ENCODE measurements at regions not wholly inside any gene's neighbourhood (a gene's known extent, or its start where the extent isn't known, plus 50 kb on each side); places are given as distances from the start of the nearest gene placed in this dataset.

DNA sequence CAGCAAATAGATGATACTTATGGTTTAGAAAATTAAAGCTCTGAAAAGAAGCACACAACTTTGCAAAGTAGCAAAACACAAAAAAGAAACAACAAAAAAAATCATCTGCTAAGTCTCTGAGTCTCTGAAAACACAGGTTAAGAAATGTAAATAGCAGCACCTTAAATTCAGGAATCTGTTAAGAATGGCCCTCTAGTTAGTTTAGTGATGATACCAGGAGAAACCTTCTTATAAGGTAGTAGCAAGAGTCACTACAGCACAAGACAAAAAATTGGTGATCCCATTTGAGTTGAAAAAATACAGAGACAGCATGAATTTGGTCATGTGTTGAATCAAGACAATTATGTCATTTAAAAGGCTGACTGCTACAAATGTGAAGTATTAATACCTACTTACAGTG is 308.2 kb upstream of the ADGRL3 start:
- TF ChIP-seq POLR2A (IDR thresholded peaks at IDR 0.05) = no peak
- TF ChIP-seq CTCF (IDR thresholded peaks at IDR 0.05) = no peak

Measured in Peyer's patch (tissue), 4 donors.